ENCODE measurements at regions not wholly inside any gene's neighbourhood (a gene's known extent, or its start where the extent isn't known, plus 50 kb on each side); places are given as distances from the start of the nearest gene placed in this dataset.

DNA sequence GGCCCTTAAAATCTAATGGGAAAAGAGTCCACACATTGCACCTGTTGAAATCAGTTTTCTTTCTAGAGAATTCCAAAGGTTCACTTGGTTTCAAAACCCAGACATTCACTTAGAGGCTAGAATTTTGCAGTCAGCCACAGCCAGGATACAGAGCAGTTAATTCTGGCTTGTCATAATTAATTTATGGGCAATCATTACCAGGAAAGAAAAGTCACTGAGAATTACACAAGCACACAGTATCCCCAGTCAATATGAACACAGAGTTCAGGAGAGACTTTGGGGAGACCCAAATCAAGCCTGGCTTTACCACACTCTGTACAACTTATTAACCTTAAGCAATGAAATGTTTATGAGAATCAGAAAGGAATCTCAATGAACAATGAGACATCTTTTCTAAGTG lies 224.3 kb upstream of the SOX21 start:
- Mint-ChIP-seq H3K36me3 (peaks cover 12% of the 10 kb centered on the region), H3K27ac (no peak overlapping the region), H3K27me3 (ENCODE audit: low read depth) (no peaks in the 10 kb centered on the region; the same call in 1 of the 2 replicates), H3K9me3 (peaks cover 26% of the 10 kb centered on the region), H3K4me1 (no peaks in the 10 kb centered on the region), H3K4me3 (no peak overlapping the region)
- CTCF ChIA-PET: no interaction called here
- POLR2A ChIA-PET: no interaction called here
- DNase-seq (ENCODE audit: low spot score) (no peak), ATAC-seq (no peak)
- TF ChIP-seq TEAD4 (CRISPR knock-in tag; IDR thresholded peaks at IDR 0.05): no peak

- no peaks in the 10 kb centered on the region for H3K27me3 Mint-ChIP-seq (ENCODE audit: low read depth)
- H3K4me3 Mint-ChIP-seq: no peak overlapping the region
- DNase-seq (ENCODE audit: low spot score) (no peak), ATAC-seq (no peak)
- H3K36me3 Mint-ChIP-seq: peaks cover 12% of the 10 kb centered on the region
- CTCF ChIA-PET: no interaction called here
- TF ChIP-seq USF1 (CRISPR knock-in tag; IDR thresholded peaks at IDR 0.05) (no peak), NR2C2 (CRISPR knock-in tag; IDR thresholded peaks at IDR 0.05) (no peak), JUN (CRISPR knock-in tag; IDR thresholded peaks at IDR 0.05) (no peak), KAT7 (CRISPR knock-in tag; IDR thresholded peaks at IDR 0.05; ENCODE audit: borderline replicate concordance) (no peak), ZNF425 (CRISPR knock-in tag; conservative IDR thresholded peaks at IDR 0.05) (no peak), ZNF263 (CRISPR knock-in tag; IDR thresholded peaks at IDR 0.05; ENCODE audit: low read depth) (no peak), OVOL2 (CRISPR knock-in tag; IDR thresholded peaks at IDR 0.05; ENCODE audit: borderline replicate concordance) (no peak)
- TF ChIP-seq, protein P1, sequence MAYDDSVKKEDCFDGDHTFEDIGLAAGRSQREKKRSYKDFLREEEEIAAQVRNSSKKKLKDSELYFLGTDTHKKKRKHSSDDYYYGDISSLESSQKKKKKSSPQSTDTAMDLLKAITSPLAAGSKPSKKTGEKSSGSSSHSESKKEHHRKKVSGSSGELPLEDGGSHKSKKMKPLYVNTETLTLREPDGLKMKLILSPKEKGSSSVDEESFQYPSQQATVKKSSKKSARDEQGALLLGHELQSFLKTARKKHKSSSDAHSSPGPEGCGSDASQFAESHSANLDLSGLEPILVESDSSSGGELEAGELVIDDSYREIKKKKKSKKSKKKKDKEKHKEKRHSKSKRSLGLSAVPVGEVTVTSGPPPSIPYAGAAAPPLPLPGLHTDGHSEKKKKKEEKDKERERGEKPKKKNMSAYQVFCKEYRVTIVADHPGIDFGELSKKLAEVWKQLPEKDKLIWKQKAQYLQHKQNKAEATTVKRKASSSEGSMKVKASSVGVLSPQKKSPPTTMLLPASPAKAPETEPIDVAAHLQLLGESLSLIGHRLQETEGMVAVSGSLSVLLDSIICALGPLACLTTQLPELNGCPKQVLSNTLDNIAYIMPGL (CRISPR knock-in tag; IDR thresholded peaks at IDR 0.05): no peak
- TF ChIP-seq, protein P2, sequence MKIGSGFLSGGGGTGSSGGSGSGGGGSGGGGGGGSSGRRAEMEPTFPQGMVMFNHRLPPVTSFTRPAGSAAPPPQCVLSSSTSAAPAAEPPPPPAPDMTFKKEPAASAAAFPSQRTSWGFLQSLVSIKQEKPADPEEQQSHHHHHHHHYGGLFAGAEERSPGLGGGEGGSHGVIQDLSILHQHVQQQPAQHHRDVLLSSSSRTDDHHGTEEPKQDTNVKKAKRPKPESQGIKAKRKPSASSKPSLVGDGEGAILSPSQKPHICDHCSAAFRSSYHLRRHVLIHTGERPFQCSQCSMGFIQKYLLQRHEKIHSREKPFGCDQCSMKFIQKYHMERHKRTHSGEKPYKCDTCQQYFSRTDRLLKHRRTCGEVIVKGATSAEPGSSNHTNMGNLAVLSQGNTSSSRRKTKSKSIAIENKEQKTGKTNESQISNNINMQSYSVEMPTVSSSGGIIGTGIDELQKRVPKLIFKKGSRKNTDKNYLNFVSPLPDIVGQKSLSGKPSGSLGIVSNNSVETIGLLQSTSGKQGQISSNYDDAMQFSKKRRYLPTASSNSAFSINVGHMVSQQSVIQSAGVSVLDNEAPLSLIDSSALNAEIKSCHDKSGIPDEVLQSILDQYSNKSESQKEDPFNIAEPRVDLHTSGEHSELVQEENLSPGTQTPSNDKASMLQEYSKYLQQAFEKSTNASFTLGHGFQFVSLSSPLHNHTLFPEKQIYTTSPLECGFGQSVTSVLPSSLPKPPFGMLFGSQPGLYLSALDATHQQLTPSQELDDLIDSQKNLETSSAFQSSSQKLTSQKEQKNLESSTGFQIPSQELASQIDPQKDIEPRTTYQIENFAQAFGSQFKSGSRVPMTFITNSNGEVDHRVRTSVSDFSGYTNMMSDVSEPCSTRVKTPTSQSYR (CRISPR knock-in tag; IDR thresholded peaks at IDR 0.05): no peak
- TF ChIP-seq, protein P3, sequence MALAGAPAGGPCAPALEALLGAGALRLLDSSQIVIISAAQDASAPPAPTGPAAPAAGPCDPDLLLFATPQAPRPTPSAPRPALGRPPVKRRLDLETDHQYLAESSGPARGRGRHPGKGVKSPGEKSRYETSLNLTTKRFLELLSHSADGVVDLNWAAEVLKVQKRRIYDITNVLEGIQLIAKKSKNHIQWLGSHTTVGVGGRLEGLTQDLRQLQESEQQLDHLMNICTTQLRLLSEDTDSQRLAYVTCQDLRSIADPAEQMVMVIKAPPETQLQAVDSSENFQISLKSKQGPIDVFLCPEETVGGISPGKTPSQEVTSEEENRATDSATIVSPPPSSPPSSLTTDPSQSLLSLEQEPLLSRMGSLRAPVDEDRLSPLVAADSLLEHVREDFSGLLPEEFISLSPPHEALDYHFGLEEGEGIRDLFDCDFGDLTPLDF (CRISPR knock-in tag; IDR thresholded peaks at IDR 0.05): no peak
- TF ChIP-seq, protein P4, sequence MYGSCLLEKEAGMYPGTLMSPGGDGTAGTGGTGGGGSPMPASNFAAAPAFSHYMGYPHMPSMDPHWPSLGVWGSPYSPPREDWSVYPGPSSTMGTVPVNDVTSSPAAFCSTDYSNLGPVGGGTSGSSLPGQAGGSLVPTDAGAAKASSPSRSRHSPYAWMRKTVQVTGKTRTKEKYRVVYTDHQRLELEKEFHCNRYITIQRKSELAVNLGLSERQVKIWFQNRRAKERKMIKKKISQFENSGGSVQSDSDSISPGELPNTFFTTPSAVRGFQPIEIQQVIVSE (CRISPR knock-in tag; IDR thresholded peaks at IDR 0.05; ENCODE audit: borderline replicate concordance): no peak
- peaks cover 18% of the 10 kb centered on the region for H3K9me3 Mint-ChIP-seq
- H3K27ac Mint-ChIP-seq: no peak overlapping the region
- H3K4me1 Mint-ChIP-seq: no peaks in the 10 kb centered on the region
- POLR2A ChIA-PET: no interaction called here
Observed at GRCh38 chr13:94933936-94934335, 221.6 kb upstream of the SOX21 start.

DNA sequence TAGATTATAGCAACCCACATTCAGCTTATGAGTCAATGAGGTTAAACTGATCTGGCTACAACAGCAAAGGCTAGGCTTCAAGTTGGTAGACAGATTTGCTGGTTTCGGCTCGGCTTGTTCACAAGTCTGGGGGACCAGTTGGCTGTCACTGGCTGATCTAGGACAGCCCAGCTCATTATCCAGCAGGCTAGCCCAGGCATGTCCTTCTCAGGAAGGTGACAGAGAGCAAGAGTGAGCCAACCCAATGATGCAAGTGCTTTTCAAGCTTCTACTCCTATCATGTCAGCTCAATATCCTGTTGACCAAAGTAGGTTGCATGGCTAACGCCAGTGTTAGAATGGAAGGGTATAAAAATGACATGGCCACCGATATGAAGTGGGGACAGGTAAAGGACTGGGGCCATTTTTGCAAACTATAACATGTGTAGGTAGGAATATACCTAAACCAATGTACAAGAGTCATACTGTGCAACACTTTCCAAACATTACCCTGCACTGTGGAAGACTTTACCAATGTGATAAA lies 220.9 kb upstream of the SOX21 start:
- ChIA-PET CTCF (no interaction called here), POLR2A (no interaction called here)
- no peaks in the 10 kb centered on the region for H3K4me1 Mint-ChIP-seq
- H3K36me3 Mint-ChIP-seq: peaks cover 12% of the 10 kb centered on the region
- no peak overlapping the region for H3K4me3 Mint-ChIP-seq
- H3K9me3 Mint-ChIP-seq: peaks cover 18% of the 10 kb centered on the region
- no peaks in the 10 kb centered on the region for H3K27me3 Mint-ChIP-seq (ENCODE audit: low read depth)
- H3K27ac Mint-ChIP-seq: no peak overlapping the region
- DNase-seq (ENCODE audit: low spot score) (no peak), ATAC-seq (no peak)
- TF ChIP-seq JUN (CRISPR knock-in tag; IDR thresholded peaks at IDR 0.05) (no peak), FOXP4 (CRISPR knock-in tag; IDR thresholded peaks at IDR 0.05) (no peak), ZNF121 (CRISPR knock-in tag; IDR thresholded peaks at IDR 0.05) (no peak), ZNF263 (CRISPR knock-in tag; IDR thresholded peaks at IDR 0.05; ENCODE audit: low read depth) (no peak), OVOL2 (CRISPR knock-in tag; IDR thresholded peaks at IDR 0.05; ENCODE audit: borderline replicate concordance) (no peak)
- TF ChIP-seq, protein P5, sequence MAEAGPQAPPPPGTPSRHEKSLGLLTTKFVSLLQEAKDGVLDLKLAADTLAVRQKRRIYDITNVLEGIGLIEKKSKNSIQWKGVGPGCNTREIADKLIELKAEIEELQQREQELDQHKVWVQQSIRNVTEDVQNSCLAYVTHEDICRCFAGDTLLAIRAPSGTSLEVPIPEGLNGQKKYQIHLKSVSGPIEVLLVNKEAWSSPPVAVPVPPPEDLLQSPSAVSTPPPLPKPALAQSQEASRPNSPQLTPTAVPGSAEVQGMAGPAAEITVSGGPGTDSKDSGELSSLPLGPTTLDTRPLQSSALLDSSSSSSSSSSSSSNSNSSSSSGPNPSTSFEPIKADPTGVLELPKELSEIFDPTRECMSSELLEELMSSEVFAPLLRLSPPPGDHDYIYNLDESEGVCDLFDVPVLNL (CRISPR knock-in tag; IDR thresholded peaks at IDR 0.05; ENCODE audit: borderline replicate concordance, low read depth): no peak
- TF ChIP-seq, protein P6, sequence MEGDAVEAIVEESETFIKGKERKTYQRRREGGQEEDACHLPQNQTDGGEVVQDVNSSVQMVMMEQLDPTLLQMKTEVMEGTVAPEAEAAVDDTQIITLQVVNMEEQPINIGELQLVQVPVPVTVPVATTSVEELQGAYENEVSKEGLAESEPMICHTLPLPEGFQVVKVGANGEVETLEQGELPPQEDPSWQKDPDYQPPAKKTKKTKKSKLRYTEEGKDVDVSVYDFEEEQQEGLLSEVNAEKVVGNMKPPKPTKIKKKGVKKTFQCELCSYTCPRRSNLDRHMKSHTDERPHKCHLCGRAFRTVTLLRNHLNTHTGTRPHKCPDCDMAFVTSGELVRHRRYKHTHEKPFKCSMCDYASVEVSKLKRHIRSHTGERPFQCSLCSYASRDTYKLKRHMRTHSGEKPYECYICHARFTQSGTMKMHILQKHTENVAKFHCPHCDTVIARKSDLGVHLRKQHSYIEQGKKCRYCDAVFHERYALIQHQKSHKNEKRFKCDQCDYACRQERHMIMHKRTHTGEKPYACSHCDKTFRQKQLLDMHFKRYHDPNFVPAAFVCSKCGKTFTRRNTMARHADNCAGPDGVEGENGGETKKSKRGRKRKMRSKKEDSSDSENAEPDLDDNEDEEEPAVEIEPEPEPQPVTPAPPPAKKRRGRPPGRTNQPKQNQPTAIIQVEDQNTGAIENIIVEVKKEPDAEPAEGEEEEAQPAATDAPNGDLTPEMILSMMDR (IDR thresholded peaks at IDR 0.05): no peak
